Panc1 (cell line): ENCODE measurements at regions not wholly inside any gene's neighbourhood (a gene's known extent, or its start where the extent isn't known, plus 50 kb on each side); places are given as distances from the start of the nearest gene placed in this dataset.

Experiments
- ATAC-seq: fragments of 200-7000 bp; cut with Tn5 transposase; 2 replicates; pipeline ENCODE4 v1.9.1; 2020; ENCODE audit warnings: mild to moderate bottlenecking, moderate library complexity
- BruUV-seq: library from RNA; stranded (reverse); fragments of 400-500 nt; replicated peaks from 2 replicates; lab custom pipeline; 2021; lab: Mats Ljungman, UMichigan
- CTCF ChIA-PET: fragments of 300-600 bp; sonication (Branson Sonifier 250); formaldehyde crosslinking; loops from one replicate; lab custom pipeline; 2022; ENCODE audit warnings: antibody characterized with exemption; lab: Charles Lee
- POLR2A ChIA-PET: fragments of 300-600 bp; sonication (Branson Sonifier 250); formaldehyde crosslinking; loops from one replicate; lab custom pipeline; 2022; ENCODE audit warnings: antibody characterized with exemption; lab: Charles Lee
- DNase-seq: peaks from one replicate; pipeline ENCODE4 v3.0.0-alpha.2; 2010; ENCODE audit warnings: low read depth, low spot score
- H3K27ac ChIP-seq: 2 replicates; pipeline ENCODE4 v1.5.1; 2011; ENCODE audit warnings: mild to moderate bottlenecking, low read length, inconsistent platforms
- H3K27me3 ChIP-seq: fragments of 200-500 bp; sonication (Bioruptor generic); 2 replicates; pipeline ENCODE4 v1.6.0; 2014; ENCODE audit warnings: low read length, inconsistent platforms; ENCODE audit not compliant: control insufficient read depth, insufficient read depth
- H3K36me3 ChIP-seq: fragments of 200-500 bp; sonication (Bioruptor generic); 2 replicates; pipeline ENCODE4 v1.5.1; 2014; ENCODE audit warnings: inconsistent platforms, mild to moderate bottlenecking, low read length, moderate library complexity; ENCODE audit not compliant: control insufficient read depth, insufficient read depth
- H3K4me1 ChIP-seq: 2 replicates; pipeline ENCODE4 v1.5.1; 2011; ENCODE audit warnings: inconsistent platforms, mild to moderate bottlenecking, low read length, moderate library complexity; ENCODE audit not compliant: control insufficient read depth, insufficient read depth
- H3K4me3 ChIP-seq, 2 experiments: 2 replicates each; pipeline ENCODE4 v1.5.1; 2011 to 2012; ENCODE audit warnings: low read depth in 2 of 2, low read length in 2 of 2, mild to moderate bottlenecking in 2 of 2, inconsistent platforms in 1 of 2, moderate library complexity in 1 of 2
- H3K9me3 ChIP-seq: fragments of 200-500 bp; sonication (Bioruptor generic); 2 replicates; pipeline ENCODE4 v1.5.1; 2014; ENCODE audit warnings: low read depth, mild to moderate bottlenecking, inconsistent platforms, low read length, moderate library complexity; ENCODE audit not compliant: control insufficient read depth, insufficient read depth
- POLR2AphosphoS5 ChIP-seq: IDR thresholded peaks from 2 replicates; pipeline ENCODE4 v1.6.1; 2012; ENCODE audit warnings: mild to moderate bottlenecking, low read depth, low read length, moderate library complexity
- REST ChIP-seq, 2 experiments: IDR thresholded peaks; 2 replicates each; pipeline ENCODE4 v1.6.1; 2011 to 2012; ENCODE audit warnings: low read depth in 2 of 2, control low read depth in 1 of 2, low read length in 1 of 2, mild to moderate bottlenecking in 1 of 2, moderate library complexity in 1 of 2; ENCODE audit not compliant: insufficient read depth in 1 of 2
- SIN3A ChIP-seq: IDR thresholded peaks from 2 replicates; pipeline ENCODE4 v1.6.1; 2012; ENCODE audit warnings: low read depth, mild to moderate bottlenecking, low read length, moderate library complexity, borderline replicate concordance; ENCODE audit not compliant: insufficient read depth
- TCF7L2 ChIP-seq: IDR thresholded peaks from 2 replicates; pipeline ENCODE4 v1.6.1; 2011; ENCODE audit warnings: mild to moderate bottlenecking, low read depth, low read length, inconsistent platforms
- in situ Hi-C: cut with HindIII; loops from 2 replicates; pipeline ENCODE4 v1.10.0; 2016; ENCODE audit warnings: low sequenced_read_pairs, low pct_unique_long_range_greater_than_20kb
- intact Hi-C: fragments of 100-400 bp; cut with micrococcal nuclease; formaldehyde crosslinking; loops from one replicate; pipeline ENCODE4 v1.10.0; 2022; ENCODE audit not compliant: unreplicated experiment
- TF ChIP-seq, protein P1 (sequence below): fragments of 450-650 bp; IDR thresholded peaks from 2 replicates; pipeline ENCODE4 v1.5.1; 2017; ENCODE audit warnings: mild to moderate bottlenecking

GRCh38 chr4:3362431-3363287 is 69.8 kb downstream of the RGS12 start:
- in situ Hi-C loops (no loop called here), intact Hi-C loops (no loop called here)
- no peaks in the 10 kb centered on the region for H3K36me3 ChIP-seq
- ChIA-PET CTCF (no interaction called here), POLR2A (no interaction called here)
- DNase-seq (no peak), ATAC-seq (no peak)
- no TSS peak for BruUV-seq
- no peak overlapping the region for H3K27ac ChIP-seq
- TF ChIP-seq POLR2AphosphoS5 (no peak), TCF7L2 (no peak), REST (IDR thresholded peaks at IDR 0.05; ENCODE audit: insufficient read depth in 1 of 2, low read depth in 2 of 2, low read length in 1 of 2) (no peak), SIN3A (no peak)
- TF ChIP-seq, protein P1, sequence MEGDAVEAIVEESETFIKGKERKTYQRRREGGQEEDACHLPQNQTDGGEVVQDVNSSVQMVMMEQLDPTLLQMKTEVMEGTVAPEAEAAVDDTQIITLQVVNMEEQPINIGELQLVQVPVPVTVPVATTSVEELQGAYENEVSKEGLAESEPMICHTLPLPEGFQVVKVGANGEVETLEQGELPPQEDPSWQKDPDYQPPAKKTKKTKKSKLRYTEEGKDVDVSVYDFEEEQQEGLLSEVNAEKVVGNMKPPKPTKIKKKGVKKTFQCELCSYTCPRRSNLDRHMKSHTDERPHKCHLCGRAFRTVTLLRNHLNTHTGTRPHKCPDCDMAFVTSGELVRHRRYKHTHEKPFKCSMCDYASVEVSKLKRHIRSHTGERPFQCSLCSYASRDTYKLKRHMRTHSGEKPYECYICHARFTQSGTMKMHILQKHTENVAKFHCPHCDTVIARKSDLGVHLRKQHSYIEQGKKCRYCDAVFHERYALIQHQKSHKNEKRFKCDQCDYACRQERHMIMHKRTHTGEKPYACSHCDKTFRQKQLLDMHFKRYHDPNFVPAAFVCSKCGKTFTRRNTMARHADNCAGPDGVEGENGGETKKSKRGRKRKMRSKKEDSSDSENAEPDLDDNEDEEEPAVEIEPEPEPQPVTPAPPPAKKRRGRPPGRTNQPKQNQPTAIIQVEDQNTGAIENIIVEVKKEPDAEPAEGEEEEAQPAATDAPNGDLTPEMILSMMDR = no peak
- H3K4me3 ChIP-seq = no peak overlapping the region
- no peaks in the 10 kb centered on the region for H3K4me1 ChIP-seq
- H3K9me3 ChIP-seq = no peaks in the 10 kb centered on the region
- no peaks in the 10 kb centered on the region for H3K27me3 ChIP-seq

DNA sequence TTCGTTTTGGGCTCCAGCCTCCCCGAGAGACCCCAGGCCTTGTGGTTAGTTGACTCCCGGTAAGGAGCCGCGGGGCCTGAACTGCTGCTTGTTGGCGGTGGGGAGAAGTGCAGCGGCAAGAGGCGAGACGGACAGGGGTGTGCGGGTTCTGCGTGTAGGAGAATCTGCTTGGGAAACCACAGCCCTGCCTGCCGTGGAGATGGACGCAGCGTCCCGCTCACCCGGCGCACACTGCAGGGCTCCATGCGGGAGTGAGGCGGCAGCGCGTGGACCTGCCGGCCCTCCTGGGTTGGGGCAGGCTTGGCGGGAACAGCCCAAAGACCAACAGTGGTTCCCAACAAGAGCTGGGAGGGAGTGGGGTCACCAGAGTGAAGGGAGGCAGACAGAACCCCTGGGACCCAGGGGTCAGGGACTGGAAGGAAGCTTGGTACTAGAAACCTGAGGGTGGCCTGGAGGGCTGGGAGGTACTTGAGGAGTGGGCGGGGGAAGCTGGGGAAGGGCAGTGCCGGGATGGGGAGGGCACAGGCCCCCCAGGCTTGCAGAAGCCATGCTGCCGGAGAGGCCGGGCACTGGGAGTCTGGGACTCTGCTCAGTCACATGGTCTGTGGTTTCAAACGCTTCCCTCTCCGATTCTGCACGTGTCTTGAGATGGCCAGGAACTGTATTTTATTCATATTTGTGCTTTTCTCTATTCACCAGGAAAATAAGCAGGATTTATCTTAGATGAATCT is 70.8 kb downstream of the RGS12 start:
- Histone ChIP-seq H3K27me3 (no peaks in the 10 kb centered on the region), H3K27ac (no peak overlapping the region), H3K4me3 (no peak overlapping the region), H3K9me3 (no peaks in the 10 kb centered on the region), H3K4me1 (no peaks in the 10 kb centered on the region), H3K36me3 (no peaks in the 10 kb centered on the region)
- TF ChIP-seq POLR2AphosphoS5 = no peak
- TF ChIP-seq SIN3A = no peak
- TF ChIP-seq REST (IDR thresholded peaks at IDR 0.05; ENCODE audit: insufficient read depth in 1 of 2, low read depth in 2 of 2, low read length in 1 of 2) = no peak
- TF ChIP-seq, protein P1 = no peak
- no peak for TF ChIP-seq TCF7L2
- ChIA-PET POLR2A (no interaction called here), CTCF (no interaction called here)
- intact Hi-C loops (no loop called here), in situ Hi-C loops (no loop called here)
- ATAC-seq (no peak), DNase-seq (no peak)
- BruUV-seq = no TSS peak
